Activated CD4-positive, alpha-beta T cell treated with anti-CD3 and anti-CD28 coated beads, Interleukin-2, amount 10 ng/mL, durations not matched to agents 24 days and 14 days (primary cell): ENCODE measurements at regions not wholly inside any gene's neighbourhood (a gene's known extent, or its start where the extent isn't known, plus 50 kb on each side); places are given as distances from the start of the nearest gene placed in this dataset.

Source experiments
- DNase-seq: peaks from one replicate; pipeline ENCODE4 v3.0.0; 2022
- H3K27ac Mint-ChIP-seq: one replicate; pipeline ENCODE4 v1.8.0; 2022; ENCODE audit warnings: mild to moderate bottlenecking, mixed read lengths
- H3K27me3 Mint-ChIP-seq: one replicate; pipeline ENCODE4 v1.8.0; 2022; ENCODE audit warnings: mixed read lengths
- H3K36me3 Mint-ChIP-seq: one replicate; pipeline ENCODE4 v1.8.0; 2022; ENCODE audit warnings: low read depth, mild to moderate bottlenecking, mixed read lengths
- H3K4me1 Mint-ChIP-seq: one replicate; pipeline ENCODE4 v1.8.0; 2021; ENCODE audit warnings: mixed read lengths
- H3K4me3 Mint-ChIP-seq: one replicate; pipeline ENCODE4 v1.8.0; 2022; ENCODE audit warnings: mild to moderate bottlenecking, moderate library complexity, mixed read lengths
- H3K9me3 Mint-ChIP-seq: one replicate; pipeline ENCODE4 v1.8.0; 2021; ENCODE audit warnings: mixed read lengths
- intact Hi-C: fragments of 100-400 bp; cut with micrococcal nuclease; formaldehyde crosslinking; loops from one replicate; pipeline ENCODE4 v1.15.1; 2023

- H3K9me3 Mint-ChIP-seq = no peaks in the 10 kb centered on the region
- H3K4me1 Mint-ChIP-seq = no peaks in the 10 kb centered on the region
- H3K27me3 Mint-ChIP-seq = no peaks in the 10 kb centered on the region
- intact Hi-C loops = no loop called here
- H3K4me3 Mint-ChIP-seq = no peak overlapping the region
- no peaks in the 10 kb centered on the region for H3K36me3 Mint-ChIP-seq
- no peak overlapping the region for H3K27ac Mint-ChIP-seq
- no peak for DNase-seq
These were observed 92.1 kb upstream of the PIK3C3 start for GRCh38 chr18:41862921-41863320.

DNA sequence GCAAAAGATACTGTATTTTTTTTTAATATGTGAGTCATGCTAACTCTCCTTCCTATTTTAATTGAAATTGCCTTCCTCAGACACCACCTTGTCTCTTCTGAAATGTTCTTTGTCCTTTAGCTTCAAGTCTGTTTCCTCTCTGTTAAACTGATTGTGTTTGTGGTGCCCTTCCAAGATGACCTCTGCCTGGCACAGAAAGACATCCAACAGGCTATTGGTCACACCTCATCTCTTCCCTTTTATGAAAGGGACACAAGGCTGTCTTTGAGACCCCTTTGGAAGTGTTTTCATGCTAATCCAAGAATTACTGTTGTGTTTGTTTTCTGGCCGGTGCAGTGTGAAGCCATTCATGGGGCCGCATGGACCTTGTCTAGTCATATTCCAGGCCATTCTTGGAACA lies 94.0 kb upstream of the PIK3C3 start:
- H3K27ac Mint-ChIP-seq = no peak overlapping the region
- no peaks in the 10 kb centered on the region for H3K36me3 Mint-ChIP-seq
- no peaks in the 10 kb centered on the region for H3K9me3 Mint-ChIP-seq
- H3K4me1 Mint-ChIP-seq = no peaks in the 10 kb centered on the region
- intact Hi-C loops = no loop called here
- no peaks in the 10 kb centered on the region for H3K27me3 Mint-ChIP-seq
- no peak overlapping the region for H3K4me3 Mint-ChIP-seq
- no peak for DNase-seq

GRCh38 chr18:41858761-41859555 lies 96.1 kb upstream of the PIK3C3 start:
- DNase-seq = no peak
- Mint-ChIP-seq H3K27ac (no peak overlapping the region), H3K9me3 (no peaks in the 10 kb centered on the region), H3K4me1 (no peaks in the 10 kb centered on the region), H3K36me3 (no peaks in the 10 kb centered on the region), H3K27me3 (no peaks in the 10 kb centered on the region), H3K4me3 (no peak overlapping the region)
- intact Hi-C loops = no loop called here

GRCh38 chr18:41853280-41853679 lies 101.8 kb upstream of the PIK3C3 start:
- no peak overlapping the region for H3K27ac Mint-ChIP-seq
- peaks cover 5% of the 10 kb centered on the region for H3K27me3 Mint-ChIP-seq
- H3K9me3 Mint-ChIP-seq = no peaks in the 10 kb centered on the region
- no peaks in the 10 kb centered on the region for H3K4me1 Mint-ChIP-seq
- no peak overlapping the region for H3K4me3 Mint-ChIP-seq
- DNase-seq = no peak
- H3K36me3 Mint-ChIP-seq = no peaks in the 10 kb centered on the region
- intact Hi-C loops = no loop called here

GRCh38 chr18:41850781-41851180 lies 104.3 kb upstream of the PIK3C3 start:
- intact Hi-C loops = no loop called here
- H3K27me3 Mint-ChIP-seq = peaks cover 5% of the 10 kb centered on the region
- no peaks in the 10 kb centered on the region for H3K4me1 Mint-ChIP-seq
- H3K27ac Mint-ChIP-seq = no peak overlapping the region
- no peak overlapping the region for H3K4me3 Mint-ChIP-seq
- DNase-seq = no peak
- H3K36me3 Mint-ChIP-seq = no peaks in the 10 kb centered on the region
- H3K9me3 Mint-ChIP-seq = no peaks in the 10 kb centered on the region

- Mint-ChIP-seq H3K4me3 (no peak overlapping the region), H3K9me3 (no peaks in the 10 kb centered on the region), H3K27me3 (peaks cover 5% of the 10 kb centered on the region), H3K27ac (no peak overlapping the region), H3K36me3 (no peaks in the 10 kb centered on the region), H3K4me1 (no peaks in the 10 kb centered on the region)
- intact Hi-C loops = no loop called here
- DNase-seq = no peak
These were observed 105.4 kb upstream of the PIK3C3 start for GRCh38 chr18:41849632-41850031.

GRCh38 chr18:41845563-41845962 lies 109.5 kb upstream of the PIK3C3 start:
- Mint-ChIP-seq H3K4me1 (no peaks in the 10 kb centered on the region), H3K36me3 (no peaks in the 10 kb centered on the region), H3K9me3 (no peaks in the 10 kb centered on the region), H3K27ac (no peak overlapping the region), H3K27me3 (peaks cover 2% of the 10 kb centered on the region), H3K4me3 (no peak overlapping the region)
- intact Hi-C loops = no loop called here
- DNase-seq = no peak

GRCh38 chr18:41842886-41843285 lies 112.1 kb upstream of the PIK3C3 start:
- no peaks in the 10 kb centered on the region for H3K36me3 Mint-ChIP-seq
- H3K4me1 Mint-ChIP-seq = no peaks in the 10 kb centered on the region
- no peaks in the 10 kb centered on the region for H3K9me3 Mint-ChIP-seq
- no peak overlapping the region for H3K4me3 Mint-ChIP-seq
- intact Hi-C loops = loop anchor here (5.0 kb wide), 1 partner anchor 431 kb away; no protein-coding TSS in a partner anchor
- H3K27ac Mint-ChIP-seq = no peak overlapping the region
- H3K27me3 Mint-ChIP-seq = no peaks in the 10 kb centered on the region
- no peak for DNase-seq

GRCh38 chr18:41829647-41830516 lies 125.2 kb upstream of the PIK3C3 start:
- no peaks in the 10 kb centered on the region for H3K4me1 Mint-ChIP-seq
- no peak overlapping the region for H3K27ac Mint-ChIP-seq
- intact Hi-C loops = no loop called here
- H3K36me3 Mint-ChIP-seq = no peaks in the 10 kb centered on the region
- no peak for DNase-seq
- H3K4me3 Mint-ChIP-seq = no peak overlapping the region
- no peaks in the 10 kb centered on the region for H3K9me3 Mint-ChIP-seq
- no peaks in the 10 kb centered on the region for H3K27me3 Mint-ChIP-seq

- H3K9me3 Mint-ChIP-seq = no peaks in the 10 kb centered on the region
- H3K27ac Mint-ChIP-seq = no peak overlapping the region
- no peaks in the 10 kb centered on the region for H3K27me3 Mint-ChIP-seq
- DNase-seq = no peak
- intact Hi-C loops = no loop called here
- no peaks in the 10 kb centered on the region for H3K36me3 Mint-ChIP-seq
- no peak overlapping the region for H3K4me3 Mint-ChIP-seq
- H3K4me1 Mint-ChIP-seq = no peaks in the 10 kb centered on the region
These were observed 126.9 kb upstream of the PIK3C3 start for GRCh38 chr18:41828137-41828536.

- intact Hi-C loops = no loop called here
These were observed 134.2 kb upstream of the PIK3C3 start for GRCh38 chr18:41820784-41821183.

DNA sequence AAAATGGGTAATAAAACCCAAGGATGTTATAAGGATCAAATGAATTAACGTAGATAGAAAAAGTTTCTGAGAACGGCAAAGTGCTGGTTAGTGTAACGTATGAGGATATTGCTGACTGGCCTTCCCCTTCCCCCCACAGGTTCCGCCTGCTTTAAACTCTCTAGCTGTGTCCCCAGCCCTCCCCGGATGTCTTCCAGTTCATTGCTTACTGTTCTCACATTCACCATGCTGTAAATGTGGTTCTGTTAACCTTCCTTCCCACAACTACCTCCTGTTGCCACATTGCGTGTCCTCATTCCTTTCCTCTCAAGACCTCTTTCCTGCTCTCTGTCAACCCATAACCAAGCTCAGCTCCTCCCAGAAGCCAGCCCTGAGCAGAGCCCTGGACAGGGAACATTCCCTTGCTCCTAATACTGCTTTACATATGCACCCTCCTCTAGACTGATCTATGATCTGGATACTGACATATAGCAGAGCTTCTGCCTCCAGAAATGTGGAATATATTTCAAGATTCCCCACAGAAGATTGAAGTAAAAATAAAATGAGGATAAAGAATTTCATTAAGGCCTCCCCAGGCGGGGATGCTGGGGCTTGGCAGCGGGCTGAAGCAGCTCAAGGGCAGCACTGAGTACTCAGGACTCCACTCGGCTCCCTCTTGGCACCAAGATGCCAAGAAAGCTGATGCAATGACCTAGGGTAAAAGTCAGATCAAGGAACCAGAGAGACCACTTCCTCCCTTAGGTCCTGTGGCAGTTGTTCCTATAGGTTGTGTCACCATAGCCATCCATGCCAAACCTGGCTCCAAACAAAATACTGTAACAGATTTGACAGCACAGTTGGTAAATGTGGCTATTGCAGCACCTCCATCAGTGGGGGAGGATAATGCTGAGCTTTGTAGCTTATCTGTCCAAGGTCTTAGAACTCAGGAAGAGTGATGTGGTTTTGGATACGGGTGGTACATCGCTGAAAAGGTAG lies 136.4 kb upstream of the PIK3C3 start:
- Mint-ChIP-seq H3K4me1 (no peaks in the 10 kb centered on the region), H3K36me3 (no peaks in the 10 kb centered on the region), H3K9me3 (no peaks in the 10 kb centered on the region), H3K27ac (no peak overlapping the region), H3K27me3 (no peaks in the 10 kb centered on the region), H3K4me3 (no peak overlapping the region)
- intact Hi-C loops = no loop called here
- no peak for DNase-seq

More at GRCh38 chr18:41820784-41821183, 134.2 kb upstream of the PIK3C3 start:
- no peak for DNase-seq
- H3K36me3 Mint-ChIP-seq = no peaks in the 10 kb centered on the region
- H3K4me3 Mint-ChIP-seq = no peak overlapping the region
- H3K9me3 Mint-ChIP-seq = no peaks in the 10 kb centered on the region
- no peaks in the 10 kb centered on the region for H3K4me1 Mint-ChIP-seq
- H3K27me3 Mint-ChIP-seq = no peaks in the 10 kb centered on the region
- H3K27ac Mint-ChIP-seq = no peak overlapping the region

DNA sequence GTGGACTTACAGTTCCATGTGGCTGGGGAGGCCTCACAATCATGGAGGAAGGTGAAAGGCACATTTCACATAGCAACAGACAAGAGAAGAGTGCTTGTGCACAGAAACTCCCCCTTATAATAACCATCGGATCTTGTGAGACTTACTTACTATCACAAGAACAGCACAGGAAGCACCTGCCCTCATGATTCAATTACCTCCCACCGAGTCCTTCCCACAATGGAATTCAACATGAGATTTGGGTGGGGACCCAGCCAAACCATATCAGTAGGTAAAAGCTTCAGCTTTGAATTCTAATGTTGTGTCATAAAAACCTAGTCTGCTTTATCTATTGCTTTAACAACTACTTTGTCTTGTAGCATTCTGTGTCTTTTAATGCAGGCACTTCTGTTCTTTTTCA lies 140.4 kb upstream of the PIK3C3 start:
- intact Hi-C loops = no loop called here
- H3K4me1 Mint-ChIP-seq = no peaks in the 10 kb centered on the region
- H3K36me3 Mint-ChIP-seq = no peaks in the 10 kb centered on the region
- H3K9me3 Mint-ChIP-seq = no peaks in the 10 kb centered on the region
- H3K4me3 Mint-ChIP-seq = no peak overlapping the region
- H3K27ac Mint-ChIP-seq = no peak overlapping the region
- H3K27me3 Mint-ChIP-seq = no peaks in the 10 kb centered on the region
- DNase-seq = no peak
